ENCODE measurements at regions not wholly inside any gene's neighbourhood (a gene's known extent, or its start where the extent isn't known, plus 50 kb on each side); places are given as distances from the start of the nearest gene placed in this dataset.
A peak's percentile ranks its signal among the peaks of the same experiment; 100 is the strongest.

GRCh38 chr22:49111085-49111484 lies 716.6 kb downstream of the BRD1 start:
- Histone ChIP-seq H3K9me3 (no peaks in the 10 kb centered on the region), H3K4me1 (ENCODE audit: insufficient read depth) (no peaks in the 10 kb centered on the region), H3K27ac (no peak overlapping the region), H3K4me3 (no peak overlapping the region), H3K27me3 (no peaks in the 10 kb centered on the region), H3K36me3 (no peaks in the 10 kb centered on the region)
- no peak for DNase-seq
- TF ChIP-seq, protein P1, sequence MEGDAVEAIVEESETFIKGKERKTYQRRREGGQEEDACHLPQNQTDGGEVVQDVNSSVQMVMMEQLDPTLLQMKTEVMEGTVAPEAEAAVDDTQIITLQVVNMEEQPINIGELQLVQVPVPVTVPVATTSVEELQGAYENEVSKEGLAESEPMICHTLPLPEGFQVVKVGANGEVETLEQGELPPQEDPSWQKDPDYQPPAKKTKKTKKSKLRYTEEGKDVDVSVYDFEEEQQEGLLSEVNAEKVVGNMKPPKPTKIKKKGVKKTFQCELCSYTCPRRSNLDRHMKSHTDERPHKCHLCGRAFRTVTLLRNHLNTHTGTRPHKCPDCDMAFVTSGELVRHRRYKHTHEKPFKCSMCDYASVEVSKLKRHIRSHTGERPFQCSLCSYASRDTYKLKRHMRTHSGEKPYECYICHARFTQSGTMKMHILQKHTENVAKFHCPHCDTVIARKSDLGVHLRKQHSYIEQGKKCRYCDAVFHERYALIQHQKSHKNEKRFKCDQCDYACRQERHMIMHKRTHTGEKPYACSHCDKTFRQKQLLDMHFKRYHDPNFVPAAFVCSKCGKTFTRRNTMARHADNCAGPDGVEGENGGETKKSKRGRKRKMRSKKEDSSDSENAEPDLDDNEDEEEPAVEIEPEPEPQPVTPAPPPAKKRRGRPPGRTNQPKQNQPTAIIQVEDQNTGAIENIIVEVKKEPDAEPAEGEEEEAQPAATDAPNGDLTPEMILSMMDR (IDR thresholded peaks at IDR 0.05) = no peak
- WGBS, 3 donors = 57 to 64% (median 58%) methylated on average over 15 of the region's 15 CpGs
- intact Hi-C loops (cut with DNase I) = no loop called here

DNA sequence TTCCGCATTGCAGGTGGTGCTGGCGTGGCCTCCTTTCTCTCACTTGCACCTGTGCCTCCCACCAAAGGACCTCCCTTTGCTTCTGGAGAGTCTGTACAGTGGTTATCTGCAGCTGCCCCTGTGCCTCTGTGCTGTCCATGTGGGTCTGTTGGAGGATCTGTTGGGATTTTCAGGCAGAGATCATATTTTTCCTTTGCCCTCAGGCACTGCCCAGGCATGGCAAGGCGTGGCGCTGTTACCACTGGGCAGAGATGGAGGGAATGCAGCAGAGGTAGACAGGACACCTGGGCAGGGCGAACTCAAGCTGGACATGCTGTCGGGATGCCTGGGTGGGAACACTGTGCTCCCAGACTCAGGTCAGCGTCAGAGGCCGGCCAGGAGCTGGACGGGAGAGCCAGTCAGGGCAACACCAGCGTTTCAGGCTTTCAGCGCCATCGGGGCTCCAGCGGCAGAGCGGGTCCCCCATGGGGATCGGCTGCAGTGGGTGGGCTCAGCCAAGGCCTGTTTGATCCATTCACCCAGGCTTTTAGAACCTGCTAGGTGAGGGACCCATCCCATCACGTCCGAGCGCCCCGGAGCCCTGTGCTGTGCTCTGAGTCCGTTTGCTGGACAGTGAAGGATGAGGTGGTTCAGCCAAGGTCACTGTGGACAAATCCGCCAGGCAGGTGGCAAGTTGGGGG lies 718.9 kb downstream of the BRD1 start:
- H3K27ac ChIP-seq = no peak overlapping the region
- no peaks in the 10 kb centered on the region for H3K4me1 ChIP-seq (ENCODE audit: insufficient read depth)
- TF ChIP-seq POLR2A (IDR thresholded peaks at IDR 0.05) (no peak), EP300 (IDR thresholded peaks at IDR 0.05) (no peak)
- TF ChIP-seq, protein P1 (IDR thresholded peaks at IDR 0.05) = no peak
- intact Hi-C loops (cut with DNase I) = no loop called here
- no peaks in the 10 kb centered on the region for H3K27me3 ChIP-seq
- no peaks in the 10 kb centered on the region for H3K9me3 ChIP-seq
- DNase-seq = no peak
- H3K4me3 ChIP-seq = no peak overlapping the region
- H3K36me3 ChIP-seq = no peaks in the 10 kb centered on the region
- 44 to 64% (median 64%) methylated on average over 21 of the region's 21 CpGs for WGBS, 3 donors

GRCh38 chr22:49107961-49108530 lies 719.6 kb downstream of the BRD1 start:
- intact Hi-C loops (cut with DNase I) = no loop called here
- 74 to 76% (median 76%) methylated on average over 15 to 16 of the region's 16 CpGs for WGBS, 3 donors
- no peak for DNase-seq
- H3K27ac ChIP-seq = no peak overlapping the region
- no peaks in the 10 kb centered on the region for H3K27me3 ChIP-seq
- H3K36me3 ChIP-seq = no peaks in the 10 kb centered on the region
- no peaks in the 10 kb centered on the region for H3K9me3 ChIP-seq
- no peak overlapping the region for H3K4me3 ChIP-seq
- TF ChIP-seq POLR2A (IDR thresholded peaks at IDR 0.05) = no peak
- TF ChIP-seq EP300 (IDR thresholded peaks at IDR 0.05) = no peak
- TF ChIP-seq, protein P1 (IDR thresholded peaks at IDR 0.05) = no peak
- no peaks in the 10 kb centered on the region for H3K4me1 ChIP-seq (ENCODE audit: insufficient read depth)

- TF ChIP-seq EP300 (IDR thresholded peaks at IDR 0.05) (no peak), POLR2A (IDR thresholded peaks at IDR 0.05) (no peak)
- TF ChIP-seq, protein P1 (IDR thresholded peaks at IDR 0.05) = no peak
- Histone ChIP-seq H3K4me1 (ENCODE audit: insufficient read depth) (no peaks in the 10 kb centered on the region), H3K4me3 (no peak overlapping the region), H3K27ac (no peak overlapping the region), H3K27me3 (no peaks in the 10 kb centered on the region), H3K9me3 (no peaks in the 10 kb centered on the region), H3K36me3 (no peaks in the 10 kb centered on the region)
- intact Hi-C loops (cut with DNase I) = no loop called here
- DNase-seq = peak in 1 of 5 donors; percentile 2
- 68 to 78% (median 69%) methylated on average over 8 of the region's 8 CpGs for WGBS, 3 donors
Observed at GRCh38 chr22:49107561-49107960, 720.1 kb downstream of the BRD1 start.
